ENCODE measurements at regions not wholly inside any gene's neighbourhood (a gene's known extent, or its start where the extent isn't known, plus 50 kb on each side); places are given as distances from the start of the nearest gene placed in this dataset.

DNA sequence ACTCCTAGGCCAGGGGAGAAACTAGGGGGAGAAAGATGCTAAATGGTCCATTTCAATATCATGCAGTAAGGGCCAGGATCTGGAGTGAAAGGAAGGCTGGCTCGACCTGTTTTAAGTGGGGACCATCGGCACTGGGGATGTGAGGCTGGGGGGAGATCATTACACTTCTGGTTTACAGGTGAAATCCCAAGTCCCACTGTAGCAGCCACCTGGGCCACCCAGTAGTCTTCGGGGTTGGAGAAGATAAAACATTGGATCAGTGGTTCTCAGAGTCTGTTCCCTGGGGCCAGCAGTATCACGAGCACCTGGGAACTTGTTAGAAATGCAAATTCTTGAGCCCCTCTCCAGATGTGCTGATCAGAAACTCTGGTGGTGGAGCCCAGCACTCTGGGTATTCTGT is 111.3 kb upstream of the ALDH1B1 start:
- TF ChIP-seq TAF1 (IDR thresholded peaks at IDR 0.05; ENCODE audit: borderline replicate concordance, low read depth, low read length) (no peak), POLR2AphosphoS5 (IDR thresholded peaks at IDR 0.05; ENCODE audit: low read depth, low read length) (no peak)
